ENCODE measurements at regions not wholly inside any gene's neighbourhood (a gene's known extent, or its start where the extent isn't known, plus 50 kb on each side); places are given as distances from the start of the nearest gene placed in this dataset.

DNA sequence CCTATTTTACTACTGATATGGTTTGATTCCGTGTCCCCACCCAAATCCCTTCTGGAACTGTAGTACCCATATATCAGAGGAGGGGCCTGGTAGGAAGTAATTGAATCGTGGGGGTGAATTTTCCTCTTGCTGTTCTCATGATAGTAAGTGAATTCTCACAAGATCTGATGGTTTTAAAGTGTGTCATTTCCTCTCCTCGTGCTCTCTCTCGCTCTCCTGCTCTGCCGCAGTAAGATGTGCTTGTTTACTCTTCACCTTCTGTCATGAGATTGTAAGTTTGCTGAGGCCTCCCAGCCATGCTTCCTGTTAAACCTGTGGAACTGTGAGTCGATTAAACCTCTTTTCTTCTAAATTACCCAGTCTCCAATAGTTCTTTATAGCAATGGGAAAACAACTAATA lies 81.2 kb upstream of the ZBTB20 start:
- H2BK20ac ChIP-seq (ENCODE audit: low read depth, low read length, poor library complexity, severe bottlenecking) = no peak overlapping the region
- H2BK12ac ChIP-seq (ENCODE audit: insufficient read length, low read depth, low read length) = no peak overlapping the region
- Mint-ChIP-seq H3K27me3 (ENCODE audit: low read depth) (no peaks in the 10 kb centered on the region), H3K4me3 (no peak overlapping the region), H3K9me3 (no peaks in the 10 kb centered on the region), H3K4me1 (no peaks in the 10 kb centered on the region), H3K27ac (no peak overlapping the region), H3K36me3 (ENCODE audit: insufficient read depth in 1 of 3, low read depth in 3 of 3) (no peaks in the 10 kb centered on the region)
- no peak overlapping the region for H3T11ph ChIP-seq (ENCODE audit: low read length)
- H4K8ac ChIP-seq (replicated peaks; ENCODE audit: insufficient read length, low read depth, low read length) = no peak overlapping the region
- H3K4me1 ChIP-seq (ENCODE audit: insufficient read depth, low read length) = no peaks in the 10 kb centered on the region
- H2BK5ac ChIP-seq (ENCODE audit: insufficient read length, low read length) = no peak overlapping the region
- no peaks in the 10 kb centered on the region for H3K79me2 ChIP-seq (ENCODE audit: insufficient read depth, low read length)
- H3K4ac ChIP-seq (ENCODE audit: low read depth, low read length) = no peak overlapping the region
- no peaks in the 10 kb centered on the region for H3K27me3 ChIP-seq (ENCODE audit: insufficient read depth, low read length)
- no peak overlapping the region for H2AK5ac ChIP-seq (ENCODE audit: insufficient read length, low read length)
- H3K9me3 ChIP-seq (ENCODE audit: control insufficient read depth, low read depth, low read length) = no peaks in the 10 kb centered on the region
- no peak overlapping the region for H2AFZ ChIP-seq (ENCODE audit: low read length)
- no peak overlapping the region for H2BK15ac ChIP-seq (ENCODE audit: low read depth, low read length)
- no peak overlapping the region for H4K5ac ChIP-seq (ENCODE audit: insufficient read length, low read depth, low read length)
- H3K4me2 ChIP-seq (ENCODE audit: insufficient read depth, insufficient read length, low read length) = no peak overlapping the region
- H3K9ac ChIP-seq (ENCODE audit: extremely low read depth, insufficient read length, low read length) = no peak overlapping the region
- no peak for DNase-seq
- no peaks in the 10 kb centered on the region for H3K79me1 ChIP-seq (ENCODE audit: insufficient read depth, low read depth, low read length, poor library complexity, severe bottlenecking)
- no peaks in the 10 kb centered on the region for H4K20me1 ChIP-seq (ENCODE audit: control insufficient read depth, insufficient read depth, insufficient read length)
- H4K91ac ChIP-seq (ENCODE audit: insufficient read length, low read depth, low read length) = no peak overlapping the region
- H3K23me2 ChIP-seq (ENCODE audit: insufficient read length, low read depth, low read length, poor library complexity, severe bottlenecking) = no peaks in the 10 kb centered on the region
- H3K56ac ChIP-seq (ENCODE audit: insufficient read length, low read depth, low read length) = no peak overlapping the region
- no peak overlapping the region for H3K27ac ChIP-seq (ENCODE audit: insufficient read length, low read depth, low read length)
- H3K14ac ChIP-seq (ENCODE audit: insufficient read depth, low read length) = no peak overlapping the region
- no peak overlapping the region for H3K23ac ChIP-seq (ENCODE audit: insufficient read length, low read depth, low read length)
- no peak overlapping the region for H2BK120ac ChIP-seq (ENCODE audit: low read depth, low read length, poor library complexity, severe bottlenecking)
- WGBS (ENCODE audit: extremely low coverage, insufficient read length, low lambda C conversion rate) = no CpG with 5 or more reads among the region's 6 CpGs
- TF ChIP-seq, protein P1, sequence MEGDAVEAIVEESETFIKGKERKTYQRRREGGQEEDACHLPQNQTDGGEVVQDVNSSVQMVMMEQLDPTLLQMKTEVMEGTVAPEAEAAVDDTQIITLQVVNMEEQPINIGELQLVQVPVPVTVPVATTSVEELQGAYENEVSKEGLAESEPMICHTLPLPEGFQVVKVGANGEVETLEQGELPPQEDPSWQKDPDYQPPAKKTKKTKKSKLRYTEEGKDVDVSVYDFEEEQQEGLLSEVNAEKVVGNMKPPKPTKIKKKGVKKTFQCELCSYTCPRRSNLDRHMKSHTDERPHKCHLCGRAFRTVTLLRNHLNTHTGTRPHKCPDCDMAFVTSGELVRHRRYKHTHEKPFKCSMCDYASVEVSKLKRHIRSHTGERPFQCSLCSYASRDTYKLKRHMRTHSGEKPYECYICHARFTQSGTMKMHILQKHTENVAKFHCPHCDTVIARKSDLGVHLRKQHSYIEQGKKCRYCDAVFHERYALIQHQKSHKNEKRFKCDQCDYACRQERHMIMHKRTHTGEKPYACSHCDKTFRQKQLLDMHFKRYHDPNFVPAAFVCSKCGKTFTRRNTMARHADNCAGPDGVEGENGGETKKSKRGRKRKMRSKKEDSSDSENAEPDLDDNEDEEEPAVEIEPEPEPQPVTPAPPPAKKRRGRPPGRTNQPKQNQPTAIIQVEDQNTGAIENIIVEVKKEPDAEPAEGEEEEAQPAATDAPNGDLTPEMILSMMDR (conservative IDR thresholded peaks at IDR 0.05) = no peak
- no peak overlapping the region for H3K18ac ChIP-seq (ENCODE audit: insufficient read length, low read depth, low read length)

Data from H9 (cell line).